HCEC 1CT (cell line): ENCODE measurements at regions not wholly inside any gene's neighbourhood (a gene's known extent, or its start where the extent isn't known, plus 50 kb on each side); places are given as distances from the start of the nearest gene placed in this dataset.

Experiments used
- DNase-seq: peaks from one replicate; pipeline ENCODE4 v3.0.0-alpha.2; 2017

GRCh38 chr1:113007706-113008364 is 51.8 kb upstream of the SLC16A1 start:
- DNase-seq, result no peak

- no peak for DNase-seq
Observed at GRCh38 chr1:113008365-113008714, 52.3 kb upstream of the SLC16A1 start.

- DNase-seq, result no peak
Observed at GRCh38 chr1:113012149-113012548, 56.2 kb upstream of the SLC16A1 start.

GRCh38 chr1:113013823-113014222 is 57.8 kb upstream of the SLC16A1 start:
- DNase-seq, result no peak

- no peak for DNase-seq
Observed at GRCh38 chr1:113014508-113014907, 58.5 kb upstream of the LRIG2 start.

- no peak for DNase-seq
Observed at GRCh38 chr1:113018911-113019310, 54.1 kb upstream of the LRIG2 start.

GRCh38 chr1:113021430-113022085 is 51.4 kb upstream of the LRIG2 start:
- peak; percentile 13 for DNase-seq
